Activated CD4-positive, alpha-beta memory T cell treated with anti-CD3 and anti-CD28 coated beads for 36 hours (primary cell): ENCODE measurements at regions not wholly inside any gene's neighbourhood (a gene's known extent, or its start where the extent isn't known, plus 50 kb on each side); places are given as distances from the start of the nearest gene placed in this dataset.

ENCODE experiments used
- CTCF ChIA-PET: fragments of 350-600 bp; sonication (Branson Sonifier 250); formaldehyde crosslinking; loops from one replicate; lab custom pipeline; 2021; ENCODE audit warnings: antibody characterized with exemption, inconsistent platforms; lab: Charles Lee
- POLR2A ChIA-PET: fragments of 350-600 bp; sonication (Branson Sonifier 250); formaldehyde crosslinking; loops from one replicate; lab custom pipeline; 2021; ENCODE audit warnings: antibody characterized with exemption; lab: Charles Lee
- DNase-seq: peaks from one replicate; pipeline ENCODE4 v3.0.0-alpha.2; 2020
- H3K27ac Mint-ChIP-seq: one replicate; pipeline ENCODE4 v1.8.0; 2021; ENCODE audit warnings: mixed read lengths
- H3K27me3 Mint-ChIP-seq: one replicate; pipeline ENCODE4 v1.8.0; 2021; ENCODE audit warnings: mixed read lengths
- H3K36me3 Mint-ChIP-seq: one replicate; pipeline ENCODE4 v1.8.0; 2021; ENCODE audit warnings: mixed read lengths
- H3K4me1 Mint-ChIP-seq: one replicate; pipeline ENCODE4 v1.8.0; 2021; ENCODE audit warnings: low read depth, mixed read lengths
- H3K4me3 Mint-ChIP-seq: one replicate; pipeline ENCODE4 v1.8.0; 2021; ENCODE audit warnings: mild to moderate bottlenecking, mixed read lengths
- H3K9me3 Mint-ChIP-seq: one replicate; pipeline ENCODE4 v1.8.0; 2021; ENCODE audit warnings: mixed read lengths
- intact Hi-C: fragments of 100-400 bp; cut with micrococcal nuclease; formaldehyde crosslinking; loops from one replicate; pipeline ENCODE4 v1.15.1; 2023

GRCh38 chr20:37593710-37594109 lies 66.0 kb upstream of the BLCAP start:
- DNase-seq: no peak
- H3K4me3 Mint-ChIP-seq: no peak overlapping the region
- H3K4me1 Mint-ChIP-seq: no peaks in the 10 kb centered on the region
- CTCF ChIA-PET: no interaction called here
- H3K27me3 Mint-ChIP-seq: peaks cover 28% of the 10 kb centered on the region
- intact Hi-C loops: no loop called here
- H3K36me3 Mint-ChIP-seq: no peaks in the 10 kb centered on the region
- no peak overlapping the region for H3K27ac Mint-ChIP-seq
- H3K9me3 Mint-ChIP-seq: no peaks in the 10 kb centered on the region
- POLR2A ChIA-PET: no interaction called here

GRCh38 chr20:37590938-37591490 lies 63.3 kb upstream of the BLCAP start:
- POLR2A ChIA-PET: no interaction called here
- CTCF ChIA-PET: no interaction called here
- no peaks in the 10 kb centered on the region for H3K4me1 Mint-ChIP-seq

GRCh38 chr20:37586078-37586477 lies 58.4 kb upstream of the BLCAP start:
- no peak for DNase-seq
- intact Hi-C loops: no loop called here
- POLR2A ChIA-PET: no interaction called here
- Mint-ChIP-seq H3K36me3 (no peaks in the 10 kb centered on the region), H3K4me3 (no peak overlapping the region), H3K4me1 (no peaks in the 10 kb centered on the region), H3K9me3 (peaks cover 11% of the 10 kb centered on the region), H3K27ac (no peak overlapping the region), H3K27me3 (peaks cover 21% of the 10 kb centered on the region)
- CTCF ChIA-PET: interaction anchor here (1.3 kb wide), 1 partner anchor 22 kb away, joined by 5 read pairs; no protein-coding TSS in a partner anchor

More at GRCh38 chr20:37590938-37591490, 63.3 kb upstream of the BLCAP start:
- intact Hi-C loops: no loop called here
- Mint-ChIP-seq H3K9me3 (peaks cover 7% of the 10 kb centered on the region), H3K4me3 (no peak overlapping the region), H3K36me3 (no peaks in the 10 kb centered on the region), H3K27ac (no peak overlapping the region), H3K27me3 (peaks cover 16% of the 10 kb centered on the region)
- DNase-seq: no peak

GRCh38 chr20:37584238-37584807 lies 56.6 kb upstream of the BLCAP start:
- H3K36me3 Mint-ChIP-seq: no peaks in the 10 kb centered on the region
- H3K4me3 Mint-ChIP-seq: no peak overlapping the region
- POLR2A ChIA-PET: no interaction called here
- H3K27ac Mint-ChIP-seq: no peak overlapping the region
- no peaks in the 10 kb centered on the region for H3K4me1 Mint-ChIP-seq
- H3K9me3 Mint-ChIP-seq: peaks cover 11% of the 10 kb centered on the region
- peaks cover 23% of the 10 kb centered on the region for H3K27me3 Mint-ChIP-seq
- intact Hi-C loops: no loop called here
- CTCF ChIA-PET: no interaction called here
- DNase-seq: no peak

GRCh38 chr20:37581246-37581645 lies 53.6 kb upstream of the BLCAP start:
- intact Hi-C loops: no loop called here
- Mint-ChIP-seq H3K27me3 (peaks cover 25% of the 10 kb centered on the region), H3K4me3 (no peak overlapping the region), H3K27ac (no peak overlapping the region), H3K36me3 (no peaks in the 10 kb centered on the region), H3K4me1 (no peaks in the 10 kb centered on the region), H3K9me3 (peaks cover 5% of the 10 kb centered on the region)
- CTCF ChIA-PET: no interaction called here
- no peak for DNase-seq
- POLR2A ChIA-PET: no interaction called here

- peaks cover 23% of the 10 kb centered on the region for H3K27me3 Mint-ChIP-seq
- ChIA-PET POLR2A (interaction anchor here (0.6 kb wide), 1 partner anchor 29 kb away, joined by 3 read pairs; no protein-coding TSS in a partner anchor), CTCF (no interaction called here)
- no peaks in the 10 kb centered on the region for H3K9me3 Mint-ChIP-seq
- intact Hi-C loops: no loop called here
- no peak overlapping the region for H3K4me3 Mint-ChIP-seq
- no peaks in the 10 kb centered on the region for H3K4me1 Mint-ChIP-seq
- no peaks in the 10 kb centered on the region for H3K36me3 Mint-ChIP-seq
- DNase-seq: no peak
- H3K27ac Mint-ChIP-seq: no peak overlapping the region
Observed at GRCh38 chr20:37580069-37580468, 52.4 kb upstream of the BLCAP start.

- H3K9me3 Mint-ChIP-seq: no peaks in the 10 kb centered on the region
- CTCF ChIA-PET: no interaction called here
- no peak overlapping the region for H3K4me3 Mint-ChIP-seq
- H3K27me3 Mint-ChIP-seq: peaks cover 17% of the 10 kb centered on the region
- intact Hi-C loops: no loop called here
- DNase-seq: no peak
- no peak overlapping the region for H3K27ac Mint-ChIP-seq
- H3K36me3 Mint-ChIP-seq: no peaks in the 10 kb centered on the region
- POLR2A ChIA-PET: no interaction called here
- H3K4me1 Mint-ChIP-seq: no peaks in the 10 kb centered on the region
Observed at GRCh38 chr20:37579106-37579505, 51.4 kb upstream of the BLCAP start.

GRCh38 chr20:37577981-37578380 lies 50.3 kb upstream of the BLCAP start:
- ChIA-PET POLR2A (no interaction called here), CTCF (no interaction called here)
- no peaks in the 10 kb centered on the region for H3K4me1 Mint-ChIP-seq
- peaks cover 20% of the 10 kb centered on the region for H3K27me3 Mint-ChIP-seq
- H3K9me3 Mint-ChIP-seq: no peaks in the 10 kb centered on the region
- no peak for DNase-seq
- intact Hi-C loops: no loop called here
- H3K36me3 Mint-ChIP-seq: no peaks in the 10 kb centered on the region
- H3K4me3 Mint-ChIP-seq: no peak overlapping the region
- no peak overlapping the region for H3K27ac Mint-ChIP-seq
